ENCODE measurements at regions not wholly inside any gene's neighbourhood (a gene's known extent, or its start where the extent isn't known, plus 50 kb on each side); places are given as distances from the start of the nearest gene placed in this dataset.

GRCh38 chr2:120501591-120501990, 155.7 kb downstream of the INHBB start:
- no peaks in the 10 kb centered on the region for H4K20me1 ChIP-seq (ENCODE audit: control insufficient read depth, insufficient read depth, insufficient read length)
- no peak overlapping the region for H2AFZ ChIP-seq (ENCODE audit: low read length)
- H3K23ac ChIP-seq (ENCODE audit: insufficient read length, low read depth, low read length) = no peak overlapping the region
- Mint-ChIP-seq H3K27ac (no peak overlapping the region), H3K4me3 (no peak overlapping the region), H3K9me3 (no peaks in the 10 kb centered on the region; a peak in 1 of 5 replicates), H3K27me3 (ENCODE audit: low read depth) (peaks cover 95% of the 10 kb centered on the region), H3K4me1 (peaks cover 0 to 3% of the 10 kb centered on the region in 2 experiments; a peak in 1 of 4 replicates), H3K36me3 (ENCODE audit: insufficient read depth in 1 of 3, low read depth in 3 of 3) (no peaks in the 10 kb centered on the region)
- no peaks in the 10 kb centered on the region for H3K79me2 ChIP-seq (ENCODE audit: insufficient read depth, low read length)
- no peaks in the 10 kb centered on the region for H3K27me3 ChIP-seq (ENCODE audit: insufficient read depth, low read length)
- no peak overlapping the region for H3K4me2 ChIP-seq (ENCODE audit: insufficient read depth, insufficient read length, low read length)
- H2BK12ac ChIP-seq (ENCODE audit: insufficient read length, low read depth, low read length) = no peak overlapping the region
- no peak overlapping the region for H3K27ac ChIP-seq (ENCODE audit: insufficient read length, low read depth, low read length)
- H2AK5ac ChIP-seq (ENCODE audit: insufficient read length, low read length) = no peak overlapping the region
- H4K91ac ChIP-seq (ENCODE audit: insufficient read length, low read depth, low read length) = no peak overlapping the region
- no peak overlapping the region for H3K4ac ChIP-seq (ENCODE audit: low read depth, low read length)
- H3K56ac ChIP-seq (ENCODE audit: insufficient read length, low read depth, low read length) = no peak overlapping the region
- H2BK15ac ChIP-seq (ENCODE audit: low read depth, low read length) = no peak overlapping the region
- no peaks in the 10 kb centered on the region for H3K79me1 ChIP-seq (ENCODE audit: insufficient read depth, low read depth, low read length, poor library complexity, severe bottlenecking)
- no peak for DNase-seq
- H3K23me2 ChIP-seq (ENCODE audit: insufficient read length, low read depth, low read length, poor library complexity, severe bottlenecking) = no peaks in the 10 kb centered on the region
- no peak for TF ChIP-seq CTCF (conservative IDR thresholded peaks at IDR 0.05)
- no peaks in the 10 kb centered on the region for H3K4me1 ChIP-seq (ENCODE audit: insufficient read depth, low read length)
- H3K18ac ChIP-seq (ENCODE audit: insufficient read length, low read depth, low read length) = no peak overlapping the region
- WGBS (ENCODE audit: extremely low coverage, insufficient read length, low lambda C conversion rate) = no CpG with 5 or more reads among the region's 8 CpGs
- no peak overlapping the region for H4K5ac ChIP-seq (ENCODE audit: insufficient read length, low read depth, low read length)
- H2BK20ac ChIP-seq (ENCODE audit: low read depth, low read length, poor library complexity, severe bottlenecking) = no peak overlapping the region
- H4K8ac ChIP-seq (replicated peaks; ENCODE audit: insufficient read length, low read depth, low read length) = no peak overlapping the region
- no peak overlapping the region for H3K9ac ChIP-seq (ENCODE audit: extremely low read depth, insufficient read length, low read length)
- no peaks in the 10 kb centered on the region for H3K9me3 ChIP-seq (ENCODE audit: control insufficient read depth, low read depth, low read length)
- no peak overlapping the region for H3T11ph ChIP-seq (ENCODE audit: low read length)
- H2BK120ac ChIP-seq (ENCODE audit: low read depth, low read length, poor library complexity, severe bottlenecking) = no peak overlapping the region
- no peak overlapping the region for H2BK5ac ChIP-seq (ENCODE audit: insufficient read length, low read length)
- H3K14ac ChIP-seq (ENCODE audit: insufficient read depth, low read length) = no peak overlapping the region

Data from H9 (cell line).